Adrenal gland (tissue), 9 donors: ENCODE measurements at regions not wholly inside any gene's neighbourhood (a gene's known extent, or its start where the extent isn't known, plus 50 kb on each side); places are given as distances from the start of the nearest gene placed in this dataset.

ENCODE experiments used
- DNase-seq, 7 donors: peaks; one replicate each; pipeline ENCODE4 v3.0.0-alpha.2; 2019 to 2020
- H3K27ac ChIP-seq, 5 donors: fragments of 200-600 bp; sonication (generic) in 4 of 5; 1 replicate in 3 of 5; 2 replicates in 2 of 5; pipeline versions ENCODE4 v1.5.1 to v1.8.0; 2016 to 2020; ENCODE audit warnings: mild to moderate bottlenecking in 1 of 5
- H3K27me3 ChIP-seq: fragments of 200-600 bp; 2 replicates; pipeline ENCODE4 v1.8.0; 2021
- H3K36me3 ChIP-seq, 2 donors: fragments of 200-600 bp; replicated peaks in 1 of 2; 1 replicate in 1 of 2; 2 replicates in 1 of 2; pipeline versions ENCODE4 v1.5.1 to v1.8.0; 2018 to 2022
- H3K4me1 ChIP-seq, 2 donors: fragments of 200-600 bp; replicated peaks in 1 of 2; 1 replicate in 1 of 2; 2 replicates in 1 of 2; pipeline versions ENCODE4 v1.5.1 to v1.8.0; 2018 to 2021
- H3K4me3 ChIP-seq, 4 donors: fragments of 200-600 bp; sonication (generic) in 3 of 4; one replicate each; pipeline ENCODE4 v1.5.1; 2016 to 2018
- H3K9me3 ChIP-seq, 3 donors: fragments of 200-600 bp; sonication (generic) in 1 of 3; replicated peaks in 1 of 3; 1 replicate in 2 of 3; 2 replicates in 1 of 3; pipeline versions ENCODE4 v1.5.1 to v1.8.0; 2016 to 2021
- CTCF ChIP-seq, 6 experiments: fragments of 450-650 bp in 4 of 6; fragments of 200-600 bp in 2 of 6; sonication (generic) in 1 of 6; IDR thresholded peaks; 1 replicate in 5 of 6; 2 replicates in 1 of 6; pipeline versions ENCODE4 v1.5.1 to v1.8.0; 2016 to 2021; ENCODE audit warnings: antibody characterized with exemption in 6 of 6, mild to moderate bottlenecking in 2 of 6, moderate library complexity in 1 of 6
- POLR2A ChIP-seq, 2 donors: fragments of 450-650 bp; IDR thresholded peaks; one replicate each; pipeline ENCODE4 v1.6.1; 2017; ENCODE audit warnings: antibody characterized with exemption in 2 of 2, mild to moderate bottlenecking in 2 of 2, moderate library complexity in 1 of 2
- WGBS, 4 donors: extraction: QIAGEN DNeasy Blood & Tissue Kit in 2 of 4; methylation state at CpG; one replicate each; pipeline versions ENCODE4 v1.1.5 to v1.1.7; 2013 to 2017; 5-methylcytosine and 5-hydroxymethylcytosine counted together
- intact Hi-C, 2 donors: fragments of 100-400 bp; cut with DNase I; formaldehyde crosslinking; loops; one replicate each; pipeline versions ENCODE4 v1.14.1 to v1.15.0; 2022 to 2023
- donor health status: healthy with polysubstance abuse.
- donor health status: Bipolar disorder and iron deficiency.
- donor health status: DM: yes; HTN: yes; CAD: no.
- donor health status: DM: no; HTN: no; CAD: no.
- donor health status: DM: no; HTN: no; CAD: no.

DNA sequence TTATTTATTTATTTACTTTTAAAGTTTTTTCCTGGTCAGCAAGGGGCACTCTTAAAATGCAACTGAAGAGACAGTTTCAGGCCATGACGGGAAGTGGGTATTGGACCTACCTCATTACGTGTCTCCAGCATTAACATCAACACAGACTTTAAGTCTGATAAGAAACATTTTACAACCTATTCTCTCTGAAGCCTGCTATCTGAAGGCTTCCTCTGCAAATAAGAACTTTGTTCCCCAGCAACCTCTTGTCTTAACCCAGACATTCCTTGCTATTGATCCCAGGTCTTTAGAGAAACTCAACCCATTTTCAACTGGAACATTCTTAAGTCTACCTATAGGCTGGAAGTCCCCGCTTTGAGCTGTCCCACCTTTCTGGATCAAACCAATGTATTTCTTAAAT lies 258.3 kb upstream of the TMPRSS15 start:
- no peaks in the 10 kb centered on the region for H3K9me3 ChIP-seq
- H3K36me3 ChIP-seq: no peaks in the 10 kb centered on the region
- TF ChIP-seq POLR2A (IDR thresholded peaks at IDR 0.05) (no peak), CTCF (IDR thresholded peaks at IDR 0.05) (no peak)
- no peak overlapping the region for H3K27ac ChIP-seq
- DNase-seq: no peak
- no peaks in the 10 kb centered on the region for H3K4me1 ChIP-seq
- no peaks in the 10 kb centered on the region for H3K27me3 ChIP-seq
- intact Hi-C loops: no loop called here
- H3K4me3 ChIP-seq: no peak overlapping the region
- 64 to 83% (median 82%) methylated on average over 3 of the region's 3 CpGs for WGBS, 4 donors

GRCh38 chr21:18663663-18664062 lies 260.1 kb upstream of the TMPRSS15 start:
- H3K27me3 ChIP-seq: no peaks in the 10 kb centered on the region
- no peaks in the 10 kb centered on the region for H3K36me3 ChIP-seq
- H3K4me3 ChIP-seq: no peak overlapping the region
- TF ChIP-seq CTCF (IDR thresholded peaks at IDR 0.05): no peak
- TF ChIP-seq POLR2A (IDR thresholded peaks at IDR 0.05): no peak
- intact Hi-C loops: no loop called here
- H3K27ac ChIP-seq: no peak overlapping the region
- WGBS, 4 donors: 73 to 79% (median 78%) methylated on average over 3 of the region's 3 CpGs
- DNase-seq: no peak
- no peaks in the 10 kb centered on the region for H3K9me3 ChIP-seq
- H3K4me1 ChIP-seq: no peaks in the 10 kb centered on the region

DNA sequence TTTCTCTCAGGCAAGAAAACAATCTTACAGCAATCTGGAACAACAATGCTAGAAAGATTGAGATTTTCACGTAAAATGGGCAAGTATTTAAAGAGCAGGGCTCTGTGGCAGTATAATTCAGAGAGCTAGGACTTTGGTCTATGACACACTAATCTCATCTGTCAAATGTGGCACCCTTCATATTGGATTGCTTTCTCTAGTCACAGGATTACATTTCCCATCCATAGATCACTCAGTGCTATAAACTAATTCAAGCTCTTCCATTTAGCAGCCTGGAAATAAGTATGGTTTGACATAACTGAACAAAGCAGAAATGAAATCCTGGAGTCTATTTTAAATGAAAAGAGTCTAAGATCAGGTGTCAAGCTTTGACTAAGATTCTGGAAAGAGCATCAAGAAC lies 263.1 kb upstream of the TMPRSS15 start:
- no peaks in the 10 kb centered on the region for H3K4me1 ChIP-seq
- 77 to 92% (median 78%) methylated on average over 1 of the region's 1 CpG for WGBS, 4 donors
- no peak for DNase-seq
- no peaks in the 10 kb centered on the region for H3K27me3 ChIP-seq
- no peak overlapping the region for H3K27ac ChIP-seq
- intact Hi-C loops: no loop called here
- no peaks in the 10 kb centered on the region for H3K36me3 ChIP-seq
- no peak overlapping the region for H3K4me3 ChIP-seq
- H3K9me3 ChIP-seq: no peaks in the 10 kb centered on the region
- TF ChIP-seq POLR2A (IDR thresholded peaks at IDR 0.05) (no peak), CTCF (IDR thresholded peaks at IDR 0.05) (no peak)

DNA sequence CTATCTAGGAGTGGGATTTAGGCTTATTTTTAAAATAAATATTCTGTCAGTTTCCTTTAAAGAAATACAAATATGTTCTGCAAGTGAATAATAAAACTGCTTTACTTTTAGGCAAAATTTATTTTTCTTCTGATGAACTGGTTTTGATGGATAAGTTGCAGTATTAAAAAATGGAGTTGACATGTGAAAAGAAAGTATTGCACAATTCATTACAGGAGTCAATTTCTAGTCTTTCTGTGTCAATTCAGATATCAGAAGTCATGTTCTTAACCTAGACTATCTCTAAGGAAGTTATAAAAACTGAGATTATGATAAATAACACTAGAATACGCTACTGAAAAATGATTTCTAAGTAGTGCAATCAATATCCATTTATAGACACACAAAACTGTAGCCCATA lies 270.2 kb upstream of the TMPRSS15 start:
- Histone ChIP-seq H3K36me3 (no peaks in the 10 kb centered on the region), H3K4me1 (no peaks in the 10 kb centered on the region), H3K27me3 (no peaks in the 10 kb centered on the region), H3K9me3 (no peaks in the 10 kb centered on the region), H3K4me3 (no peak overlapping the region), H3K27ac (no peak overlapping the region)
- DNase-seq: no peak
- intact Hi-C loops: no loop called here
- no peak for TF ChIP-seq CTCF (IDR thresholded peaks at IDR 0.05)
- no peak for TF ChIP-seq POLR2A (IDR thresholded peaks at IDR 0.05)
- 70 to 88% (median 77%) methylated on average over 1 of the region's 1 CpG for WGBS, 4 donors
